Endothelial cell of umbilical vein (primary cell): ENCODE measurements at regions not wholly inside any gene's neighbourhood (a gene's known extent, or its start where the extent isn't known, plus 50 kb on each side); places are given as distances from the start of the nearest gene placed in this dataset.

Source experiments
- BruUV-seq: library from RNA; stranded (reverse); fragments of 400-500 nt; replicated peaks from 2 replicates; lab custom pipeline; 2021; lab: Mats Ljungman, UMichigan
- CTCF ChIA-PET: fragments of 300-600, 350-600 bp; sonication (Branson Sonifier 250); formaldehyde crosslinking; loops from one replicate; lab custom pipeline; 2021; ENCODE audit warnings: antibody characterized with exemption, inconsistent platforms; lab: Charles Lee
- POLR2A ChIA-PET: fragments of 300-600, 350-600 bp; sonication (Branson Sonifier 250); formaldehyde crosslinking; loops from one replicate; lab custom pipeline; 2021; ENCODE audit warnings: antibody characterized with exemption, inconsistent platforms; lab: Charles Lee
- DNase-seq: peaks from one replicate; pipeline ENCODE4 v3.0.0-alpha.2; 2011; ENCODE audit warnings: low read depth, low spot score
- FAIRE-seq: peaks from 2 replicates; lab custom pipeline; 2011; peaks lifted over from hg19 to GRCh38; lab: Jason Lieb, UNC
- H2AFZ ChIP-seq: 2 replicates; pipeline ENCODE4 v1.6.0; 2012; ENCODE audit warnings: low read depth, low read length, control low read depth, inconsistent platforms
- H3K27ac ChIP-seq: 2 replicates; pipeline ENCODE4 v1.5.1; 2011; ENCODE audit warnings: low read depth, mild to moderate bottlenecking, control low read depth, low read length, moderate library complexity; ENCODE audit not compliant: insufficient read depth
- H3K27me3 ChIP-seq, 2 experiments: 2 replicates each; pipeline versions ENCODE4 v1.6.0 to v1.6.1; 2011; ENCODE audit warnings: low read length in 2 of 2, mixed read lengths in 1 of 2; ENCODE audit not compliant: control insufficient read depth in 2 of 2, insufficient read depth in 2 of 2
- H3K36me3 ChIP-seq, 2 experiments: 2 replicates in 1 of 2; 3 replicates in 1 of 2; pipeline ENCODE4 v1.5.1; 2011; ENCODE audit warnings: low read length in 2 of 2, mild to moderate bottlenecking in 1 of 2, moderate library complexity in 1 of 2; ENCODE audit not compliant: control insufficient read depth in 2 of 2, insufficient read depth in 2 of 2; ENCODE audit errors: extremely low read depth in 1 of 2
- H3K4me1 ChIP-seq: 3 replicates; pipeline ENCODE4 v1.5.1; 2011; ENCODE audit warnings: mild to moderate bottlenecking, low read length; ENCODE audit not compliant: control insufficient read depth, insufficient read depth; ENCODE audit errors: extremely low read depth
- H3K4me2 ChIP-seq: 2 replicates; pipeline ENCODE4 v1.6.1; 2011; ENCODE audit warnings: low read length, control low read depth, mixed read lengths; ENCODE audit not compliant: insufficient read depth
- H3K4me3 ChIP-seq, 3 experiments: fragments of 200-600 bp in 1 of 3; sonication (generic), shearing (Covaris generic) in 1 of 3; replicated peaks in 1 of 3; 2 replicates each; pipeline ENCODE4 v1.5.1; 2011 to 2016; ENCODE audit warnings: control low read depth in 3 of 3, low read length in 3 of 3, mild to moderate bottlenecking in 2 of 3, inconsistent platforms in 1 of 3, low read depth in 1 of 3, moderate library complexity in 1 of 3; ENCODE audit not compliant: insufficient read depth in 1 of 3
- H3K79me2 ChIP-seq: 2 replicates; pipeline ENCODE4 v1.6.0; 2012; ENCODE audit warnings: low read length, inconsistent platforms; ENCODE audit not compliant: control insufficient read depth, insufficient read depth
- H3K9ac ChIP-seq: replicated peaks from 2 replicates; pipeline ENCODE3; 2011; ENCODE audit warnings: low read length, control low read depth; ENCODE audit not compliant: insufficient read depth; ENCODE audit errors: extremely low read depth
- H3K9me1 ChIP-seq: replicated peaks from 3 replicates; pipeline ENCODE4 v1.6.0; 2011; ENCODE audit warnings: mild to moderate bottlenecking, low read length; ENCODE audit not compliant: control insufficient read depth, insufficient read depth; ENCODE audit errors: extremely low read depth
- H3K9me3 ChIP-seq: replicated peaks from 2 replicates; pipeline ENCODE4 v1.5.1; 2012; ENCODE audit warnings: low read length, inconsistent platforms; ENCODE audit not compliant: control insufficient read depth, insufficient read depth
- H4K20me1 ChIP-seq: replicated peaks from 2 replicates; pipeline ENCODE3; 2011; ENCODE audit warnings: mild to moderate bottlenecking, low read length; ENCODE audit not compliant: control insufficient read depth, insufficient read depth; ENCODE audit errors: extremely low read depth
- EZH2 ChIP-seq: IDR thresholded peaks from 2 replicates; pipeline ENCODE4 v1.6.1; 2012; ENCODE audit warnings: borderline replicate concordance, low read depth, mild to moderate bottlenecking, moderate library complexity, low read length, inconsistent platforms; ENCODE audit not compliant: severe bottlenecking
- FOS ChIP-seq: IDR thresholded peaks from 2 replicates; pipeline ENCODE4 v1.6.1; 2011; ENCODE audit warnings: mild to moderate bottlenecking, low read length, moderate library complexity, borderline replicate concordance; ENCODE audit not compliant: insufficient read depth
- GATA2 ChIP-seq: IDR thresholded peaks from 2 replicates; pipeline ENCODE4 v1.7.0; 2011; ENCODE audit warnings: low read depth, mild to moderate bottlenecking, moderate library complexity, mixed read lengths, low read length; ENCODE audit not compliant: insufficient read length, insufficient read depth
- JUN ChIP-seq: IDR thresholded peaks from 2 replicates; pipeline ENCODE4 v1.6.1; 2011; ENCODE audit warnings: borderline replicate concordance, low read depth; ENCODE audit not compliant: insufficient read length, insufficient read depth
- MYC ChIP-seq: IDR thresholded peaks from one replicate; pipeline ENCODE4 v1.6.1; 2011; ENCODE audit warnings: mild to moderate bottlenecking, low read depth, low read length
- POLR2A ChIP-seq: IDR thresholded peaks from 2 replicates; pipeline ENCODE4 v1.6.1; 2012; ENCODE audit warnings: low read depth, mild to moderate bottlenecking, control low read depth, low read length
- POLR2AphosphoS5 ChIP-seq: IDR thresholded peaks from 2 replicates; pipeline ENCODE4 v1.6.1; 2012; ENCODE audit warnings: low read depth, mild to moderate bottlenecking, control low read depth, low read length, moderate library complexity; ENCODE audit not compliant: insufficient read depth
- dilution Hi-C: fragments of 300-500 bp; cut with MboI; formaldehyde crosslinking; loops from one replicate; pipeline ENCODE4 v1.15.0; 2019; ENCODE audit warnings: low sequenced_read_pairs; ENCODE audit not compliant: extremely low pct_ligation_motif_present
- intact Hi-C: fragments of 100-400 bp; cut with micrococcal nuclease; formaldehyde crosslinking; loops from one replicate; pipeline ENCODE4 v1.10.0; 2022
- TF ChIP-seq, protein P1 (sequence below), 2 donors: IDR thresholded peaks; 1 replicate in 1 of 2; 2 replicates in 1 of 2; pipeline ENCODE4 v1.5.1; 2011; ENCODE audit warnings: low read length in 2 of 2, mild to moderate bottlenecking in 2 of 2, moderate library complexity in 2 of 2, control low read depth in 1 of 2, inconsistent platforms in 1 of 2, low read depth in 1 of 2; ENCODE audit not compliant: insufficient read depth in 1 of 2; ENCODE audit errors: extremely low read depth in 1 of 2
- TF ChIP-seq, protein P2 (sequence below): IDR thresholded peaks from 2 replicates; pipeline ENCODE4 v1.6.1; 2011; ENCODE audit not compliant: insufficient read depth, insufficient read length

DNA sequence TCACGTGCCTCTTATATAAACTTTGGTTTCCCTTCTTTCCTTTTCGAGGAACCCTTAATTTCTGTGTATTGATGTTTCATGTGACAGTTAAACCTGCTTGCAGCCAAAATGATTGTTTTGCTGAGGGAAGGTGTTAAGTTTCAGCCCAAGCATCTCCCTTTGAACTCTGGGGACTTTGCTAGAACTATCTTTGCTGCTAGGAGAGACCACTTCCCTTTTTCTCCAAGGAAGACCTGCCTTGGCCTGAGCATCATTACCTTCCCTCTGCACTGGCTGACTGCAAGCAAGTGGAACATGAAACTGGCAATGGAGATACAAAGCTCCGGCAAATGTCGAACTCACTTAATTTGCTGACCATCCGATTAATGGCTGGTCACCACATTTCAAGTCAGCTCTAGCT lies 192.8 kb downstream of the GRIN2B start:
- H3K4me1 ChIP-seq, result no peaks in the 10 kb centered on the region
- dilution Hi-C loops (no loop called here), intact Hi-C loops (no loop called here)
- ChIA-PET POLR2A (no interaction called here), CTCF (no interaction called here)
- H3K9me3 ChIP-seq, result no peaks in the 10 kb centered on the region
- H4K20me1 ChIP-seq, result no peaks in the 10 kb centered on the region
- H3K79me2 ChIP-seq, result no peaks in the 10 kb centered on the region
- no TSS peak for BruUV-seq
- no peak overlapping the region for H3K27ac ChIP-seq
- no peaks in the 10 kb centered on the region for H3K27me3 ChIP-seq
- no peak for FAIRE-seq
- H3K4me2 ChIP-seq, result no peak overlapping the region
- no peaks in the 10 kb centered on the region for H3K36me3 ChIP-seq
- DNase-seq, result no peak
- H3K4me3 ChIP-seq, result no peak overlapping the region
- no peaks in the 10 kb centered on the region for H3K9me1 ChIP-seq
- H2AFZ ChIP-seq, result no peak overlapping the region
- TF ChIP-seq GATA2, result no peak
- TF ChIP-seq EZH2, result no peak
- no peak for TF ChIP-seq JUN
- TF ChIP-seq FOS, result no peak
- no peak for TF ChIP-seq MYC
- TF ChIP-seq, protein P1, sequence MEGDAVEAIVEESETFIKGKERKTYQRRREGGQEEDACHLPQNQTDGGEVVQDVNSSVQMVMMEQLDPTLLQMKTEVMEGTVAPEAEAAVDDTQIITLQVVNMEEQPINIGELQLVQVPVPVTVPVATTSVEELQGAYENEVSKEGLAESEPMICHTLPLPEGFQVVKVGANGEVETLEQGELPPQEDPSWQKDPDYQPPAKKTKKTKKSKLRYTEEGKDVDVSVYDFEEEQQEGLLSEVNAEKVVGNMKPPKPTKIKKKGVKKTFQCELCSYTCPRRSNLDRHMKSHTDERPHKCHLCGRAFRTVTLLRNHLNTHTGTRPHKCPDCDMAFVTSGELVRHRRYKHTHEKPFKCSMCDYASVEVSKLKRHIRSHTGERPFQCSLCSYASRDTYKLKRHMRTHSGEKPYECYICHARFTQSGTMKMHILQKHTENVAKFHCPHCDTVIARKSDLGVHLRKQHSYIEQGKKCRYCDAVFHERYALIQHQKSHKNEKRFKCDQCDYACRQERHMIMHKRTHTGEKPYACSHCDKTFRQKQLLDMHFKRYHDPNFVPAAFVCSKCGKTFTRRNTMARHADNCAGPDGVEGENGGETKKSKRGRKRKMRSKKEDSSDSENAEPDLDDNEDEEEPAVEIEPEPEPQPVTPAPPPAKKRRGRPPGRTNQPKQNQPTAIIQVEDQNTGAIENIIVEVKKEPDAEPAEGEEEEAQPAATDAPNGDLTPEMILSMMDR (IDR thresholded peaks at IDR 0.05; ENCODE audit: extremely low read depth in 1 of 2, insufficient read depth in 1 of 2, low read depth in 1 of 2, low read length in 2 of 2), result no peak
- no peak for TF ChIP-seq POLR2A
- no peak overlapping the region for H3K9ac ChIP-seq

DNA sequence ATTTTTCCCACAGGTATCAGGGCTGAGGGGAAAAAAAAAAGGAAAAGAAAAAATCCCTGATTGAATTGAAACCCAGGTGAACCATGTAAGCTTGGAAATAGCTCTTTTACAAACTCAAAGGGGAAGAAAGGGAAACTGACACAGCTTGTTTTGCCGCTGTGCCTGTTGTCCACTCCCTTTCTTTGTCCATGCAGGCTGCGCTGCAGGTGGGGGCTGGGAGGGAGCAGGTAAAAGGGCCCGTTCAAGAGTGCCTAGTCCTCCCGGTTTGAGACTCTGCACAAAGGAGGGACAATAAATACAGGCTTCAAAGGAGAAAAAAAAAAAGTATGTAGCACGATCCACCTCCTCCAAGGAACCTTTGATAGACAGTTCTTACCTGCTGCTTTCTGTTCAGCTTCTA lies 194.8 kb downstream of the GRIN2B start:
- H2AFZ ChIP-seq, result no peak overlapping the region
- no peaks in the 10 kb centered on the region for H4K20me1 ChIP-seq
- H3K27me3 ChIP-seq, result no peaks in the 10 kb centered on the region
- H3K9ac ChIP-seq, result no peak overlapping the region
- no peaks in the 10 kb centered on the region for H3K36me3 ChIP-seq
- no peaks in the 10 kb centered on the region for H3K4me1 ChIP-seq
- FAIRE-seq (no peak), DNase-seq (no peak)
- dilution Hi-C loops (no loop called here), intact Hi-C loops (no loop called here)
- H3K9me1 ChIP-seq, result no peaks in the 10 kb centered on the region
- H3K9me3 ChIP-seq, result no peaks in the 10 kb centered on the region
- CTCF ChIA-PET, result no interaction called here
- TF ChIP-seq POLR2AphosphoS5 (no peak), EZH2 (no peak), POLR2A (no peak), JUN (no peak), FOS (no peak), GATA2 (no peak), MYC (no peak)
- TF ChIP-seq, protein P2, sequence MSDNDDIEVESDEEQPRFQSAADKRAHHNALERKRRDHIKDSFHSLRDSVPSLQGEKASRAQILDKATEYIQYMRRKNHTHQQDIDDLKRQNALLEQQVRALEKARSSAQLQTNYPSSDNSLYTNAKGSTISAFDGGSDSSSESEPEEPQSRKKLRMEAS, result no peak
- TF ChIP-seq, protein P1 (IDR thresholded peaks at IDR 0.05; ENCODE audit: extremely low read depth in 1 of 2, insufficient read depth in 1 of 2, low read depth in 1 of 2, low read length in 2 of 2), result no peak
- no peak overlapping the region for H3K4me2 ChIP-seq
- BruUV-seq, result no TSS peak
- H3K4me3 ChIP-seq, result no peak overlapping the region
- no peak overlapping the region for H3K27ac ChIP-seq
- POLR2A ChIA-PET, result no interaction called here
- no peaks in the 10 kb centered on the region for H3K79me2 ChIP-seq
